Spleen (tissue), 11 donors: ENCODE measurements at regions not wholly inside any gene's neighbourhood (a gene's known extent, or its start where the extent isn't known, plus 50 kb on each side); places are given as distances from the start of the nearest gene placed in this dataset.

Experiments used
- DNase-seq: peaks from one replicate; pipeline ENCODE4 v3.0.0-alpha.2; 2020
- H3K27ac ChIP-seq, 8 donors: fragments of 200-600 bp; sonication (generic) in 7 of 8; 1 replicate in 4 of 8; 2 replicates in 4 of 8; pipeline versions ENCODE4 v1.5.0 to v1.8.0; 2016 to 2021; ENCODE audit warnings: inconsistent platforms in 4 of 8, mild to moderate bottlenecking in 4 of 8, moderate library complexity in 1 of 8
- H3K27me3 ChIP-seq, 7 donors: fragments of 200-600 bp; sonication (generic) in 6 of 7; replicated peaks in 1 of 7; 1 replicate in 4 of 7; 2 replicates in 3 of 7; pipeline versions ENCODE4 v1.5.0 to v1.8.0; 2016 to 2021; ENCODE audit warnings: inconsistent platforms in 3 of 7, mild to moderate bottlenecking in 1 of 7
- H3K36me3 ChIP-seq, 6 donors: fragments of 200-600 bp; sonication (generic) in 5 of 6; 1 replicate in 4 of 6; 2 replicates in 2 of 6; pipeline versions ENCODE4 v1.5.0 to v1.8.0; 2016 to 2021; ENCODE audit warnings: inconsistent platforms in 2 of 6
- H3K4me1 ChIP-seq, 6 donors: fragments of 200-600 bp; sonication (generic) in 5 of 6; 1 replicate in 3 of 6; 2 replicates in 3 of 6; pipeline versions ENCODE4 v1.5.0 to v1.8.0; 2016 to 2021; ENCODE audit warnings: inconsistent platforms in 3 of 6
- H3K4me3 ChIP-seq, 8 donors: fragments of 200-600 bp; sonication (generic) in 7 of 8; 1 replicate in 4 of 8; 2 replicates in 4 of 8; pipeline versions ENCODE4 v1.5.0 to v1.8.0; 2016 to 2021; ENCODE audit warnings: inconsistent platforms in 4 of 8, mild to moderate bottlenecking in 4 of 8, moderate library complexity in 2 of 8
- H3K9me3 ChIP-seq, 8 donors: fragments of 200-600 bp; sonication (generic) in 7 of 8; 1 replicate in 4 of 8; 2 replicates in 4 of 8; pipeline versions ENCODE4 v1.5.0 to v1.8.0; 2016 to 2021; ENCODE audit warnings: inconsistent platforms in 4 of 8
- POLR2A ChIP-seq, 3 donors: fragments of 450-650 bp; IDR thresholded peaks; one replicate each; pipeline ENCODE4 v1.5.1; 2017; ENCODE audit warnings: antibody characterized with exemption in 3 of 3, mild to moderate bottlenecking in 1 of 3
- POLR2AphosphoS5 ChIP-seq, 3 donors: sonication (generic); formaldehyde crosslinking; IDR thresholded peaks; one replicate each; pipeline ENCODE4 v1.5.1; 2017; ENCODE audit warnings: antibody characterized with exemption in 3 of 3
- WGBS, 5 donors: extraction: QIAGEN DNeasy Blood & Tissue Kit in 3 of 5; methylation state at CpG; one replicate each; pipeline versions ENCODE4 v1.1.5 to v1.1.7; 2013 to 2018; 5-methylcytosine and 5-hydroxymethylcytosine counted together
- intact Hi-C: fragments of 100-400 bp; cut with DNase I; formaldehyde crosslinking; loops from one replicate; pipeline ENCODE4 v1.15.0; 2023; ENCODE audit warnings: low total_unique reads
- TF ChIP-seq, protein P1 (sequence below), 11 experiments: fragments of 200-600 bp in 7 of 11; fragments of 450-650 bp in 4 of 11; sonication (generic) in 4 of 11; IDR thresholded peaks in 8 of 11; conservative IDR thresholded peaks in 3 of 11; 1 replicate in 7 of 11; 2 replicates in 4 of 11; pipeline versions ENCODE4 v1.4.0 to v1.8.0; 2016 to 2021; ENCODE audit warnings: antibody characterized with exemption in 11 of 11, inconsistent platforms in 4 of 11, mild to moderate bottlenecking in 1 of 11
- donor health status: healthy with polysubstance abuse.
- donor health status: DM: no; HTN: no; CAD: no; lungs with moderate emphysema.
- donor health status: DM: no; HTN: no; CAD: no.
- donor health status: Bipolar disorder and iron deficiency.
- donor health status: healthy.
- donor health status: DM: no; HTN: no; CAD: no.
- donor health status: DM: yes; HTN: yes; CAD: no.

DNA sequence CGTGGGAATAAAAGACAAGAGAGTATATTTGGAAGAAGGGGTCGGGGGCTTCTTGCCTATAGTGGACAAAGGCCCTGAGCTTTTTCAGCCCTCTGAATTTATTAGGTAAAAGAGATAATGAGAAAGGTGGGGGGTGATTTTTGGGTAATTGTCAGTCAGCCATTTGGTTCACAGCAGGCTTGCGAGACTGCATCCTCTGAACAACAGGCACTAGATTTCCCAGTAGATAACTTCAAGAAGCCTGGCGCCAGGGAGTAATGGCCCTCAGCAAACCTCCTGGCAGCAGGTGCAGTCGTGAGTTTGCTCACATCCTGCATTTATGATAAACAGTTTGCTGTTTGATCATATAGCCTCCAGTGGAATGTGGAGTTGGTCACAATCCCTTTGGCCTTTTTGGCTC lies 609.0 kb downstream of the DHX35 start:
- intact Hi-C loops = no loop called here
- H3K27ac ChIP-seq = no peak overlapping the region
- WGBS, 5 donors = 80 to 86% (median 85%) methylated on average over 5 of the region's 5 CpGs
- DNase-seq = no peak
- no peaks in the 10 kb centered on the region for H3K36me3 ChIP-seq
- TF ChIP-seq, protein P1, sequence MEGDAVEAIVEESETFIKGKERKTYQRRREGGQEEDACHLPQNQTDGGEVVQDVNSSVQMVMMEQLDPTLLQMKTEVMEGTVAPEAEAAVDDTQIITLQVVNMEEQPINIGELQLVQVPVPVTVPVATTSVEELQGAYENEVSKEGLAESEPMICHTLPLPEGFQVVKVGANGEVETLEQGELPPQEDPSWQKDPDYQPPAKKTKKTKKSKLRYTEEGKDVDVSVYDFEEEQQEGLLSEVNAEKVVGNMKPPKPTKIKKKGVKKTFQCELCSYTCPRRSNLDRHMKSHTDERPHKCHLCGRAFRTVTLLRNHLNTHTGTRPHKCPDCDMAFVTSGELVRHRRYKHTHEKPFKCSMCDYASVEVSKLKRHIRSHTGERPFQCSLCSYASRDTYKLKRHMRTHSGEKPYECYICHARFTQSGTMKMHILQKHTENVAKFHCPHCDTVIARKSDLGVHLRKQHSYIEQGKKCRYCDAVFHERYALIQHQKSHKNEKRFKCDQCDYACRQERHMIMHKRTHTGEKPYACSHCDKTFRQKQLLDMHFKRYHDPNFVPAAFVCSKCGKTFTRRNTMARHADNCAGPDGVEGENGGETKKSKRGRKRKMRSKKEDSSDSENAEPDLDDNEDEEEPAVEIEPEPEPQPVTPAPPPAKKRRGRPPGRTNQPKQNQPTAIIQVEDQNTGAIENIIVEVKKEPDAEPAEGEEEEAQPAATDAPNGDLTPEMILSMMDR (IDR thresholded peaks at IDR 0.05 in 8 of 11, conservative IDR thresholded peaks at IDR 0.05 in 3 of 11) = no peak
- H3K27me3 ChIP-seq = no peaks in the 10 kb centered on the region
- peaks cover 0 to 12% (median 8%) of the 10 kb centered on the region in 8 donors for H3K9me3 ChIP-seq
- H3K4me1 ChIP-seq = no peaks in the 10 kb centered on the region
- no peak overlapping the region for H3K4me3 ChIP-seq

DNA sequence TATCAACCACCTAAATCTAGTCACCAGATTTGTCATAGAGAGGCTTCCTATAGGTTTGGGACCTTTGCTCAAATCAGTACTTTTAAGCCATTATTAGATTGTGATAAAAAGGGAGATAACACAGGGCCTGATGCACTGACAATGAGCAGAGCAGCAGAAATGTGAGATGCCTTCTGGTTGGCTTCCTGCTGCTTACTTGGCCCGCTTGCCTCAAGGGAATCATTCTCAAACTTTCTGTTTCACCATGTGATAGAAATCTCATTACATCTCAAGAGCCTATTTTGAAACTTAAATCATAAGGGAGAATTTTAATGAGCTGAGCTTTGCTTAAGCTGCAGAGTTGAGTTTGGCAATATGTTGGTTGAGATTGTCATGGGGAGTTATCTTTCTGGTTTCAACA lies 606.0 kb downstream of the DHX35 start:
- no peak overlapping the region for H3K4me3 ChIP-seq
- H3K27me3 ChIP-seq = no peaks in the 10 kb centered on the region
- intact Hi-C loops = no loop called here
- DNase-seq = no peak
- 50 to 82% (median 63%) methylated on average over 1 of the region's 1 CpG for WGBS, 5 donors
- H3K36me3 ChIP-seq = no peaks in the 10 kb centered on the region
- peak overlapping the region in 1 of 8 donors; percentile 14 for H3K27ac ChIP-seq
- no peaks in the 10 kb centered on the region for H3K4me1 ChIP-seq
- TF ChIP-seq POLR2AphosphoS5 (IDR thresholded peaks at IDR 0.05) (no peak), POLR2A (IDR thresholded peaks at IDR 0.05) (no peak)
- TF ChIP-seq, protein P1 (IDR thresholded peaks at IDR 0.05 in 8 of 11, conservative IDR thresholded peaks at IDR 0.05 in 3 of 11) = no peak
- no peaks in the 10 kb centered on the region for H3K9me3 ChIP-seq

DNA sequence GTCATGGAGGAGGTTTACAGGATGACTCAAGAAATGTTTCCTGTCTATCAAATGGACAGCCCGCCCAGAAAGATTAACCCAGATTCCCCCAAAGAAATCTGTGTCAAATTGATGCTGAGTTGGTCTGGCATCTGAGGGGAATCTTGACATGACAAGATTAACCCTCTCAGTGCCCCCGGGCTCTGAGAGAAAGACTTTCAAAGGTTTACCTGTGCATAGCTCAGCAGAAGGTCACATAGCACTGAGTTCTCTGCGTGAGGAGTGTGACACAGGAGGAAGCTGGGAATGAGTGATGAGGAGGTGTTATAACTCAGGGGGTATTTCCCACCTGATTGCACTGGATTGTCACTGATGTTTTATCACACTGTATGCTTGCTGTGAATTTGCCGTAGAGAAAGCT lies 601.2 kb downstream of the DHX35 start:
- 61 to 77% (median 73%) methylated on average over 4 of the region's 4 CpGs for WGBS, 5 donors
- intact Hi-C loops = no loop called here
- DNase-seq = no peak
- TF ChIP-seq POLR2AphosphoS5 (IDR thresholded peaks at IDR 0.05) = no peak
- TF ChIP-seq, protein P1 (IDR thresholded peaks at IDR 0.05 in 8 of 11, conservative IDR thresholded peaks at IDR 0.05 in 3 of 11) = no peak
- TF ChIP-seq POLR2A (IDR thresholded peaks at IDR 0.05) = no peak
- Histone ChIP-seq H3K27ac (no peak overlapping the region), H3K36me3 (no peaks in the 10 kb centered on the region), H3K4me1 (no peaks in the 10 kb centered on the region), H3K9me3 (no peaks in the 10 kb centered on the region), H3K27me3 (no peaks in the 10 kb centered on the region), H3K4me3 (no peak overlapping the region)

DNA sequence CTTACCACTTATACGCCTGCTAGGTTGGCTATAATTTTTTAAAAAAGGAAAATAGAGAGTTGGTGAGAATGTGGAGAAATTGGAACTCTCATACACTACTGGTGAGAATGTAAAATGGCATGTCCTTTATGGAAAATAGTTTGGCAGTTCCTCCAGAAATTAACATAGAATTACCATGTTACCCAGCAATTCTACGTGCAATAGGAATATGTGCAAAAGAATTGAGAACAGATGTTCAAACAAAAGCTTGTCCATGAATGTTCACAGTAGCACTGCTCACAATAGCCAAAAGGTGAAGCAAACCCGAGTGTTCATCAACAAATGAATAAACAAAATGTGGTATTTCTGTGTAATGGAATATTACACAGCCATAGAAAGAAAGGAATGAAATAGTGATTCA lies 592.2 kb downstream of the DHX35 start:
- DNase-seq = no peak
- Histone ChIP-seq H3K4me1 (no peaks in the 10 kb centered on the region), H3K27me3 (peaks cover 0 to 4% (median 0%) of the 10 kb centered on the region in 7 donors), H3K27ac (no peak overlapping the region), H3K9me3 (peaks cover 0 to 9% (median 0%) of the 10 kb centered on the region in 8 donors), H3K4me3 (no peak overlapping the region), H3K36me3 (no peaks in the 10 kb centered on the region)
- TF ChIP-seq POLR2A (IDR thresholded peaks at IDR 0.05) (no peak), POLR2AphosphoS5 (IDR thresholded peaks at IDR 0.05) (no peak)
- TF ChIP-seq, protein P1 (IDR thresholded peaks at IDR 0.05 in 8 of 11, conservative IDR thresholded peaks at IDR 0.05 in 3 of 11) = no peak
- WGBS, 5 donors = 86 to 96% (median 87%) methylated on average over 3 of the region's 3 CpGs
- intact Hi-C loops = no loop called here
